GM18907 (cell line): ENCODE measurements at regions not wholly inside any gene's neighbourhood (a gene's known extent, or its start where the extent isn't known, plus 50 kb on each side); places are given as distances from the start of the nearest gene placed in this dataset.

ENCODE experiments used
- ATAC-seq: cut with Tn5 transposase; IDR thresholded peaks from one replicate; pipeline ENCODE4 v1.9.1; 2021; ENCODE audit warnings: mild to moderate bottlenecking, moderate library complexity; ENCODE audit not compliant: unreplicated experiment

- ATAC-seq, result no peak
Measured at GRCh38 chr2:7904319-7904718, 777.5 kb upstream of the ID2 start.

DNA sequence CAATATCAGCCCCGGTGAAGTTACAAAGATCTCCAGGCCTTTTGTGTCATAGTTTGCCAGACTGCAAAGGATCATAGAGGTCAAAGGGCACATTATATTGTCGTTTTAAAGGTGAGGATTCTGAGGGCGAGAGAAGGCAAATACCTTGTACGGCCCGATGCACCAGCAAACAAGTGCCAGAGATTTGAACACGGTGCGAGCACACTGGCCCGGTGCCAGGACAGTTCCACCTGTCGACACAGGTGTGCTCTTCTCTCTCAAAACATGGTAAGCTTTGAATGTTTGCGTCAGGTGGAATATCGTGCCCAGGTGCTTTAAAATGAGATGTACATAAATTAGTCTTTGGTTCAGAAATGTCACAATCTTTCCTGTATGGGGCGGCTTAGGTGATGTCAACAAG, 776.1 kb upstream of the ID2 start:
- no peak for ATAC-seq

DNA sequence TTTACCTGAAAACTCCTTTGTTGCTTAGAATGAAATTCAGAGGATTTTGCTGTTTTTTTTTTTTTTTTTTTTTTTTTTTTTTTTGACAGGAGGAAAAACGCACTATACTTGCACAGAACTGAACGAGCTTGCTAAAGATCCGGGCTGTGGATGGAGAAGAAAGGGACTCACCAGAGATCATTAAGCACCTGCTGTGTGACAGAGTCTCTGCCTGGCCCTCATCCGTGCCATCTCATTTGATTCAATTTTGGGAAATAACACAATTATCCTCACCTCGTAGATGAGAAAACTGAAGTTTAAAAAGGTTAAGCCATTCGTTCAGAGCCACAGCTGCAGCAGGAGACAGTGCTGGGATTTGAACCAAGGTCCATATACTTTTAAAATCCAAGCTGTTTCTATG, 775.4 kb upstream of the ID2 start:
- ATAC-seq, result no peak

- no peak for ATAC-seq
Measured at GRCh38 chr2:7907041-7907440, 774.8 kb upstream of the ID2 start.

DNA sequence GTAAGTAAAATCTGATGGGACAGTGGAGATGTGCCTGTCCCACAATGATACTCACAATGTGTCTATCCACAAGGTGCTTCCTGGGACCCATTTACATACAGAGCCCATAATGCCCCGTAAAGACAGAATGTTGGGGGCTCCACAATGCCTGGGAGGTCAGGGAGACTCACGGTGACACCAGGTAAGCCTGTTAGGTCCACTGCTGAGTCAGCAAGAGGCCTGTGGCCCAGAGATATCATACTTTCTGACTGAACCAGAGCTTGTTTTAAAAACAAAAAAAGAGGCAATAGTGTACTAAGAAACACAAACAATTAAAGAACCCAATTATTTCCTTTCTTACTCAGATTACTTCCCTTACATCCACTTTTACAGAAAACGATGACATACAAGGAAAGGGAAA, 771.1 kb upstream of the ID2 start:
- no peak for ATAC-seq

DNA sequence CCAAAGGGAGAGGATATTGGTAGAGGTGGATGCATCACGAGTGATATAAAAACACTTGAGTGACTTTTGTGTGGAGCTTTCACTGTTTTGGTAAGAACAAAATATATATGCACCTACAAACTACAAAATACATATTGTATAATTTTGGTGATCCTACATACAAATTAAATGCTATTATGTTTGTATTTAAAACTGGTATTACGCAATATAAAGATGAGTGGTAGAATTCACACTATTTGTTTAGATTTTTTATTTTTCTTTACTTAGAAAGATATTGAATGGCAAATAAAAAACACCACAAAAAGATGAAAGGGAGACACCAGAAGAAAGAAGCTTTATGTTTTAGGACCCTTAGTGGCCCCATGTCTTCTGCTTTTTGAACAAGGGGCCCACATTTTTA, 770.7 kb upstream of the ID2 start:
- ATAC-seq, result no peak

DNA sequence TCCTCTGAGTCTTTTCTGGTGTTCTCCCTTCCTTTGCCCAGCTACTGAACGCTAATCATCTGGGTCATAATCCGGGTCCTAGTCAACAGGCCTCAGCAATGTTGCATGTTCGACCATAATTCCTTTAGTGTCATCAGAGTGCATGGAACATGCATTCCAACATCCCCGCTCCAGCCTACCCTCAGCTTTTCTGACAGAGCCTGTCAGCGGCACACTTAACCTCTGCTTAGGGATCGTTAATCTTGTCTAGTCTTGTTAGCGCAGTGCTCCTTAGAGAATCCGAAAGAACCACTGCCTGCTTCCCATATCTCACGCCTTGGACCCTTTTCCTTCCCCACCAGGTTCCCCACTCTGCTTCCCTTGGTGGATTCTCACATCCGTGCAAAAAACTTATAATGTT, 767.9 kb upstream of the ID2 start:
- ATAC-seq, result no peak

DNA sequence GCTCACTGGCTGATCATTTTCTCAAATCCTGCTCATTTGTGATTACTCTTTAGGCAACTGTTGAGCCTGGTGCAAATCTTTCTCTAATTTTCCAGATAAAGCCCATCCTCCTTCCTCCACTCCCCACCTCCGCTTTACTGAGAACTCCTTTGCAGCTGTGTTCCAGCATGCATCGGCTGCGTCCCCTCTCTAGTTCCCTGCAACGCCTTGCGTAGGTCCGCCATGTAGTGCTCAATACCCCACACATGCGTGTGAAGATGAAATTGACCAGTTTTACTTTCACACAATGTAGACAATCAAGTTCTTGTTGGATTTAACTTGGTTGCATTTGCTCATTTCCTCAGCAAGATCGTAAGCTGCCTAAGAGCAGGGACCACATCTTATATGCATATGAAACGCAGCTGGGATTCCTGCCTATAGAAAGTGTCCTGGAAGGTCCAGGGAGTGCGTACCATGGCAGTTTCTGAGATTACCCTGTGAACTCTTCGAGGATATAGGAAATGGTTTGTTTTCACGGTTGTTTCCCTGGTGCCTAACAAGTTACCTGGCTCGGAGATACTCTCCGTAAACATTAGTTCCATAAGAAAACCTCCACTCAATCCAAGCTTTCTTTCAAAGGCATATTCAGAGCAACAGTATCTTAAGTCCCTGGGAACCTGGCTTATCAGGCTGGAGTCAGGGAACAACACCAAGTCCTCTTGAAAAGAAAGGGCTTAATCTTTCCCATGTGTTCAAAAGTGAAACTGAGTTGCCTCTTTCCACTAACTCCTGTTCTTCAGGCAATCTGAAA, 766.4 kb upstream of the ID2 start:
- ATAC-seq, result no peak

DNA sequence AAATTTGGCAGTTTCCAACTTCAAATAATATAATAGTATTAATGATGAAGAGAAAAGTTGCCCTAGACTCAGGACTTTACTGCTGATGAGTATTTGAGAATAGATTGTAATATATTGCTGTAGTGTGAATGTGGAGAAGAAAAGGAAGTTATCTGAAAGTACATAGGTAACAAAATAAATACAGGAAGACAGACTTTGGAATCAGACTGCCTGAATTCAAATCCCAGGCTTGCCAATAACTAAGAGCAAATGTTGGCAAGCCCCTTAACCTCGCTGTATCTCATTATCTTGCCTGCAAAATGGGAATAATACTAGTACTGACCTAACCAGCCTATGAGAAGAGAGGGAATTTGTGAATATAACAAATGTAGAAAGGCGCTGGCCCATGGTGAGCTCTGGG, 765.2 kb upstream of the ID2 start:
- no peak for ATAC-seq

GRCh38 chr2:7919510-7919909, 762.3 kb upstream of the ID2 start:
- ATAC-seq, result no peak

DNA sequence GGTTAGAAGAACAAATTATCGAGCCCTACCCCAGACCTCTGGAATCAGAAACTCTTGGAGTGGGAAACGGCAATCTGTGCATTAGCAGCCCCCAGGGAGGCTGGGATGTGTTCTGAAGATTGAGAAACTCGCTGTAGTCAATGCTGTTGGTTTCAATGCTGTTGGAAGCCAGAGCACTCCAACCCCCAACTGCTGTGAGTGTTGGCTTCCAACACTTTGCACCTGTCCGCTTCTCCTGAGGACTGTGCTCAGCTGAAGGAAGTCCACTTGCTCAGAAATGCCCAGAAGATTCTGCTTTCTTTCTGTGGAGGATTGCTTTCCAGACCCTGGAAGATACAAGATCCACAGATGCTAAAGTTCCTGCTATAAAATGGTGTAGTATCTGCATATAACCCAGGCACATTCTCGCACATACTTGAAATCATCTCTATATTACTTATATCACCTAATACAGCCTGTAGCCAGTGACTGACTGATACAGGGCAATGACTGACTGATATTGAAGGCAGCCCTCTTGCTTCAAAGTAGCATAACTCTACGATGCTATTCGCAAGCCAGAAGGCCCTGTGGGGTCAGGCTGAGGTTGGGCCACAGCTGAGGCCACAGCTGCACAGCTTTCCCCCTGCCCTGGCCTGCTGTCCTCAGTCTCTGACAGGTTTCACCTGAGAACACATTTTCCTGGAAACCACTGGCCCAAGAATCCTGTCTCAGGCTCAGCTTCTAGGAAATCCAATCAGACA, 757.7 kb upstream of the ID2 start:
- no peak for ATAC-seq

DNA sequence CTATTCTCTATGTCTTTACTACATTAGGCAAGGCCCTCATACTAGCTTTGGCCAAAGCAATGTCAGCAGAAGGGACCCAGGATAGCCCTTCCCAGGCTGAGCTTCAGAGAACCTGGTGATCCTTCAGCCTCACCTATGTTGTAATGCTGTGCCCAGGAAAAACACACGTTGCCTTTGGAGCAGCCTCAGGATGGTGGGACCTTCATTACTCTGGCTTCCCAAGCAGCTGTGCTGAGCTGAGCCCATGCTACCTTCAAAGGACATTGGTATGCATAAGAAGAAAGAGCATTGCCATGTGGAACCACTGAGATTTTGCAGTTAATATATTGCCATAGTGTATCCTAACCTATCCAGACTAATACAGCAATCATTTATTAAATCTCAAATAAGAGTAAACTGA, 756.4 kb upstream of the ID2 start:
- no peak for ATAC-seq

DNA sequence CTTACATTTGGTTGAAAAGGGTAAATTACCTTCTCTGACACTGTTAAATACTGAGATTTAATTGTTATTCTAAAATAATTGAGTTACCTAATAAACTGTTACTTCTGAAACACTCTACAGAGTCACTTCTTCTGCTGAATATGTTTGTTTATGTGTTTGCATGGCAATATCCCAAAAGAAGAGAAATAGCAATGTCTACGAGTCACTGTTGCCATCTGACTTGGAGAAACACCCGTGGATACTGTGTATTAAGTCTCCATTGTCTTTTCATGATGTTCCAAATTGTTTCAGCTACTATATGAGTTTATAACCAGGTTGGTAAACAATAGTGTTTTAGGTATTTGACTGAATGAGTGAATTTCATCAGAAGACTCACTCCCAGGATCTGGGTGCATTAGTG, 754.2 kb upstream of the ID2 start:
- no peak for ATAC-seq

GRCh38 chr2:7929281-7929680, 752.6 kb upstream of the ID2 start:
- no peak for ATAC-seq

GRCh38 chr2:7930800-7931635, 750.8 kb upstream of the ID2 start:
- no peak for ATAC-seq

- ATAC-seq, result no peak
Measured at GRCh38 chr2:7931808-7932207, 750.0 kb upstream of the ID2 start.

GRCh38 chr2:7933672-7934071, 748.2 kb upstream of the ID2 start:
- ATAC-seq, result no peak

DNA sequence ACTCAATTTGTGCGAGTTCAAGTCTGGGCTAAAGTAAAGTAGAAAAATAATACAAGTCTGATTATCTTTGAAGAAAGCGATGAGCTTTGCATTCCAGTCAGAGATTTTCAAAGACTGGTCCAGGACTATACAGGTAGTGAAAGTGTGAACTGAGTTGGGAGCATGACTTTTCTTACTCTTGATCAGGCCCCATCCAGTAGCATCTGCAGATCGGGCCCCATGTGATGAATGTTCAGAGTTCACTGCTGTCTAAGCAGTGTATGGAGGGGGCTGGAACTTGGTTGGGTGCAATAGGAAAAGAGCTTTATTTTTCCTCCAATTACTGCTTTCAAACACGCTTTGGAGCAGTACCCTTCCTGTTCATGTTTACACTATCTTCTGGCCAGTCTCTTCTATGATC, 747.4 kb upstream of the ID2 start:
- ATAC-seq, result no peak

- ATAC-seq, result no peak
Measured at GRCh38 chr2:7937082-7937481, 744.8 kb upstream of the ID2 start.

DNA sequence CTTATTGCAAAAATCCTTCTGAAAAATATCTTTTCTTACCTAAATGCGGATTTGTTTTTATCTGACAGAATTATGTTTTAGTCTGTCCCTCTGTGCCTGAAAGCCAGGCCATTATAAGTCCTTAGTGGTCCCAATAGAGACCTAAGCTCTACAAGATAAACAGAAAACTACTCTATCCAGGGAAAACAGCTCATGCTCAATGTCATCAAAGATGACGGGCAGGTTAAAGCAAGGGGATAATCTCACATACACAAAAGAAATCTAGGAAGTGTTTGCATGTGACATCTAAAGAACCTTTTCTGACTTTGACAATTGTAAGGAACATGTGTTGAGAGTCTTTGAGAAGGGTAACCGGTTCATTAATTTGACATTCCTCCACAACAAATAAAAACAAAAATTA, 741.1 kb upstream of the ID2 start:
- no peak for ATAC-seq

DNA sequence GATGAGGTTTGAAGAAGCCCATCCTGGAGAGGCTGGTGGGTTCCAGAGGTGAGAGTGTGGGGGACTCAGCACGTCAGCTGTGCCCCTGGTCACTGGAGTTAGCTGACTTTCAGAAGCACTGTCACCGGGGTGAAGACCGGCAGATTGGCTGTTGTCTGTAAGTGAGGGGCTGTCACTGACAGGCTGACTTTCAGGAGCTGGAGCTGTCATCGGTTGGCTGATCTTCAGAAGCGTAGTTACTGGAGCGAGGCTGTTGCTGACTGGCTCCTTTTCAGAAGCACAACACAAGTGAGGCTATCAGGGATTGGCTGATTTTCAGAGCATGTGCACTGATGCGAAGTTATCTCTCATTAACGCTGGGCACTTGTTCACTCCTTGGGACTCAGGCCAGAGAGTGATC, 738.4 kb upstream of the ID2 start:
- ATAC-seq, result no peak

GRCh38 chr2:7945026-7945425, 736.8 kb upstream of the ID2 start:
- ATAC-seq, result no peak
